Hepatocyte (in vitro differentiated cells): ENCODE measurements at regions not wholly inside any gene's neighbourhood (a gene's known extent, or its start where the extent isn't known, plus 50 kb on each side); places are given as distances from the start of the nearest gene placed in this dataset.

Experiments
- DNase-seq: peaks from one replicate; pipeline ENCODE4 v3.0.0-alpha.2; 2016; ENCODE audit warnings: low spot score
- H2AFZ ChIP-seq: fragments of 200-600 bp; sonication (generic); 2 replicates; pipeline ENCODE4 v1.6.0; 2016; ENCODE audit warnings: antibody characterized with exemption, mild to moderate bottlenecking
- H3K27ac ChIP-seq: fragments of 200-600 bp; sonication (generic); 2 replicates; pipeline ENCODE4 v1.5.1; 2016; ENCODE audit warnings: mild to moderate bottlenecking
- H3K27me3 ChIP-seq: fragments of 200-600 bp; sonication (generic); 2 replicates; pipeline ENCODE4 v1.6.1; 2016
- H3K36me3 ChIP-seq: fragments of 200-600 bp; sonication (generic); replicated peaks from 2 replicates; pipeline ENCODE4 v1.5.1; 2016; ENCODE audit warnings: low read depth; ENCODE audit not compliant: insufficient read depth
- H3K4me1 ChIP-seq: fragments of 200-600 bp; sonication (generic); 2 replicates; pipeline ENCODE4 v1.5.1; 2016; ENCODE audit warnings: mild to moderate bottlenecking, moderate library complexity; ENCODE audit not compliant: insufficient read depth
- H3K4me2 ChIP-seq: fragments of 200-600 bp; sonication (generic); 2 replicates; pipeline ENCODE4 v1.6.0; 2016
- H3K4me3 ChIP-seq: fragments of 200-600 bp; sonication (generic); 2 replicates; pipeline ENCODE4 v1.5.1; 2016; ENCODE audit warnings: mild to moderate bottlenecking
- H3K79me2 ChIP-seq: fragments of 200-600 bp; sonication (generic); 2 replicates; pipeline ENCODE4 v1.6.0; 2017; ENCODE audit warnings: mild to moderate bottlenecking
- H3K9me2 ChIP-seq: fragments of 200-600 bp; sonication (generic); replicated peaks from 2 replicates; pipeline ENCODE4 v1.6.0; 2017; ENCODE audit warnings: mild to moderate bottlenecking; ENCODE audit not compliant: insufficient read depth
- H3K9me3 ChIP-seq: fragments of 200-600 bp; sonication (generic); 2 replicates; pipeline ENCODE4 v1.5.1; 2016; ENCODE audit warnings: low read depth, mild to moderate bottlenecking
- H4K20me1 ChIP-seq: fragments of 200-600 bp; sonication (generic); 2 replicates; pipeline ENCODE4 v1.6.0; 2016; ENCODE audit warnings: mild to moderate bottlenecking; ENCODE audit not compliant: insufficient read depth, poor library complexity, severe bottlenecking
- CTCF ChIP-seq: fragments of 200-600 bp; sonication (generic); IDR thresholded peaks from 2 replicates; pipeline ENCODE4 v1.5.1; 2016; ENCODE audit warnings: antibody characterized with exemption, mild to moderate bottlenecking; ENCODE audit not compliant: poor library complexity
- EZH2 ChIP-seq: fragments of 200-600 bp; sonication (generic); IDR thresholded peaks from 2 replicates; pipeline ENCODE4 v1.6.1; 2016; ENCODE audit warnings: antibody characterized with exemption, mild to moderate bottlenecking, borderline replicate concordance
- EZH2phosphoT487 ChIP-seq: fragments of 200-600 bp; sonication (generic); IDR thresholded peaks from one replicate; pipeline ENCODE4 v1.6.1; 2018; ENCODE audit warnings: antibody characterized with exemption, mild to moderate bottlenecking, low read depth, moderate library complexity; ENCODE audit not compliant: unreplicated experiment, severe bottlenecking
- WGBS: methylation state at CpG from one replicate; pipeline ENCODE4 v1.1.6; 2016; ENCODE audit warnings: low lambda C conversion rate; ENCODE audit errors: missing lambda C conversion rate; 5-methylcytosine and 5-hydroxymethylcytosine counted together

- 44% methylated on average over 1 of the region's 1 CpG for WGBS
- Histone ChIP-seq H4K20me1 (no peaks in the 10 kb centered on the region), H3K4me1 (no peaks in the 10 kb centered on the region), H3K4me3 (no peak overlapping the region), H2AFZ (no peak overlapping the region), H3K79me2 (no peaks in the 10 kb centered on the region), H3K9me2 (no peaks in the 10 kb centered on the region), H3K4me2 (no peak overlapping the region), H3K9me3 (no peaks in the 10 kb centered on the region), H3K27me3 (no peaks in the 10 kb centered on the region), H3K27ac (no peak overlapping the region), H3K36me3 (no peaks in the 10 kb centered on the region)
- DNase-seq: no peak
- TF ChIP-seq EZH2: no peak
- TF ChIP-seq EZH2phosphoT487: no peak
- TF ChIP-seq CTCF: no peak
Observed at GRCh38 chr17:52995147-52995546, 827.6 kb upstream of the KIF2B start.

GRCh38 chr17:52986056-52986662 is 827.6 kb upstream of the CA10 start:
- Histone ChIP-seq H3K4me3 (no peak overlapping the region), H2AFZ (no peak overlapping the region), H3K4me2 (peak overlapping the region; percentile 37), H4K20me1 (no peaks in the 10 kb centered on the region), H3K9me2 (no peaks in the 10 kb centered on the region), H3K27me3 (no peaks in the 10 kb centered on the region), H3K79me2 (no peaks in the 10 kb centered on the region), H3K4me1 (no peaks in the 10 kb centered on the region), H3K27ac (no peak overlapping the region), H3K36me3 (no peaks in the 10 kb centered on the region), H3K9me3 (no peaks in the 10 kb centered on the region)
- no peak for DNase-seq
- WGBS: 50% methylated on average over 4 of the region's 4 CpGs
- no peak for TF ChIP-seq EZH2phosphoT487
- TF ChIP-seq CTCF: no peak
- no peak for TF ChIP-seq EZH2

- no peaks in the 10 kb centered on the region for H3K27me3 ChIP-seq
- H3K4me1 ChIP-seq: no peaks in the 10 kb centered on the region
- no peak overlapping the region for H3K27ac ChIP-seq
- no peak overlapping the region for H3K4me2 ChIP-seq
- no peak overlapping the region for H3K4me3 ChIP-seq
- 92% methylated on average over 1 of the region's 1 CpG for WGBS
- DNase-seq: no peak
- H3K79me2 ChIP-seq: no peaks in the 10 kb centered on the region
- no peaks in the 10 kb centered on the region for H4K20me1 ChIP-seq
- no peak overlapping the region for H2AFZ ChIP-seq
- H3K36me3 ChIP-seq: no peaks in the 10 kb centered on the region
- TF ChIP-seq EZH2 (no peak), CTCF (no peak), EZH2phosphoT487 (no peak)
- H3K9me2 ChIP-seq: no peaks in the 10 kb centered on the region
- H3K9me3 ChIP-seq: no peaks in the 10 kb centered on the region
Observed at GRCh38 chr17:52982331-52982730, 823.8 kb upstream of the CA10 start.
